Panc1 (cell line): ENCODE measurements at regions not wholly inside any gene's neighbourhood (a gene's known extent, or its start where the extent isn't known, plus 50 kb on each side); places are given as distances from the start of the nearest gene placed in this dataset.

ENCODE experiments used
- CTCF ChIP-seq: fragments of 450-650 bp; IDR thresholded peaks from 2 replicates; pipeline ENCODE4 v1.5.1; 2017; ENCODE audit warnings: mild to moderate bottlenecking
- POLR2AphosphoS5 ChIP-seq: IDR thresholded peaks from 2 replicates; pipeline ENCODE4 v1.6.1; 2012; ENCODE audit warnings: mild to moderate bottlenecking, low read depth, low read length, moderate library complexity
- REST ChIP-seq, 2 experiments: IDR thresholded peaks; 2 replicates each; pipeline ENCODE4 v1.6.1; 2011 to 2012; ENCODE audit warnings: low read depth in 2 of 2, control low read depth in 1 of 2, low read length in 1 of 2, mild to moderate bottlenecking in 1 of 2, moderate library complexity in 1 of 2; ENCODE audit not compliant: insufficient read depth in 1 of 2
- SIN3A ChIP-seq: IDR thresholded peaks from 2 replicates; pipeline ENCODE4 v1.6.1; 2012; ENCODE audit warnings: low read depth, mild to moderate bottlenecking, low read length, moderate library complexity, borderline replicate concordance; ENCODE audit not compliant: insufficient read depth
- TCF7L2 ChIP-seq: IDR thresholded peaks from 2 replicates; pipeline ENCODE4 v1.6.1; 2011; ENCODE audit warnings: mild to moderate bottlenecking, low read depth, low read length, inconsistent platforms

- TF ChIP-seq REST (IDR thresholded peaks at IDR 0.05; ENCODE audit: insufficient read depth in 1 of 2, low read depth in 2 of 2, low read length in 1 of 2) (no peak), CTCF (no peak), SIN3A (no peak), POLR2AphosphoS5 (no peak), TCF7L2 (no peak)
Observed at GRCh38 chr12:105724641-105725040, 394.1 kb downstream of the C12orf75 start.
